ENCODE measurements at regions not wholly inside any gene's neighbourhood (a gene's known extent, or its start where the extent isn't known, plus 50 kb on each side); places are given as distances from the start of the nearest gene placed in this dataset.

GRCh38 chr7:10648289-10648688 is 325.4 kb upstream of the PHF14 start:
- H3K27me3 ChIP-seq (ENCODE audit: insufficient read depth, low read length), result no peaks in the 10 kb centered on the region
- H3K4me1 ChIP-seq (ENCODE audit: control insufficient read depth in 1 of 2, insufficient read depth in 2 of 2, low read length in 2 of 2), result no peaks in the 10 kb centered on the region
- H3K9me2 ChIP-seq (ENCODE audit: insufficient read depth), result no peaks in the 10 kb centered on the region
- intact Hi-C loops (cut with micrococcal nuclease), result no loop called here
- no peak overlapping the region for H3K4me2 ChIP-seq (ENCODE audit: low read length)
- H4K20me1 ChIP-seq (ENCODE audit: insufficient read depth), result no peaks in the 10 kb centered on the region
- no peak overlapping the region for H3K27ac ChIP-seq (ENCODE audit: low read depth, low read length)
- H3K4me3 ChIP-seq (replicated peaks in 1 of 2; ENCODE audit: low read depth in 1 of 2, low read length in 2 of 2), result no peak overlapping the region
- no peak overlapping the region for H3K9ac ChIP-seq (ENCODE audit: low read length)
- TF ChIP-seq ELF1 (IDR thresholded peaks at IDR 0.05; ENCODE audit: borderline replicate concordance, low read depth) (no peak), ZBTB33 (IDR thresholded peaks at IDR 0.05; ENCODE audit: extremely low read depth, insufficient replicate concordance, low read length) (no peak), ZFX (IDR thresholded peaks at IDR 0.05) (no peak), FOSL1 (IDR thresholded peaks at IDR 0.05; ENCODE audit: low read depth) (no peak), YY1 (IDR thresholded peaks at IDR 0.05; ENCODE audit: extremely low read depth, insufficient replicate concordance, low read depth, low read length) (no peak), POLR2A (IDR thresholded peaks at IDR 0.05; ENCODE audit: borderline replicate concordance, extremely low read depth, insufficient read depth, insufficient read length) (no peak), RAD21 (IDR thresholded peaks at IDR 0.05; ENCODE audit: low read depth) (no peak), SIN3A (IDR thresholded peaks at IDR 0.05; ENCODE audit: low read depth) (no peak), EZH2 (IDR thresholded peaks at IDR 0.05) (no peak), MAX (IDR thresholded peaks at IDR 0.05) (no peak), EGR1 (IDR thresholded peaks at IDR 0.05; ENCODE audit: low read depth) (no peak), ZNF274 (IDR thresholded peaks at IDR 0.05; ENCODE audit: low read depth, low read length) (no peak), JUND (IDR thresholded peaks at IDR 0.05) (no peak), SRF (IDR thresholded peaks at IDR 0.05; ENCODE audit: low read depth) (no peak), REST (IDR thresholded peaks at IDR 0.05; ENCODE audit: low read depth) (no peak), CTCF (IDR thresholded peaks at IDR 0.05 in 2 of 3, conservative IDR thresholded peaks at IDR 0.05 in 1 of 3; ENCODE audit: borderline replicate concordance in 1 of 3, insufficient read depth in 1 of 3, low read depth in 2 of 3, low read length in 2 of 3) (no peak), ATF3 (IDR thresholded peaks at IDR 0.05) (no peak)
- ChIA-PET POLR2A (no interaction called here), RAD21 (ENCODE audit: low non-redundant PET in 1 of 2, low total read pairs in 2 of 2, uncharacterized antibody in 2 of 2, unreplicated experiment in 2 of 2) (no interaction called here), CTCF (no interaction called here)
- H2AFZ ChIP-seq (ENCODE audit: low read depth, low read length, poor library complexity, severe bottlenecking), result no peak overlapping the region
- H3K79me2 ChIP-seq (ENCODE audit: insufficient read depth, low read length), result no peaks in the 10 kb centered on the region
- no peaks in the 10 kb centered on the region for H3K36me3 ChIP-seq (ENCODE audit: control insufficient read depth in 1 of 2, insufficient read depth in 2 of 2, low read length in 2 of 2)
- no peak for DNase-seq (ENCODE audit: low read depth, low spot score)
- no peaks in the 10 kb centered on the region for H3K9me3 ChIP-seq (ENCODE audit: control insufficient read depth in 1 of 2, insufficient read depth in 1 of 2, low read depth in 1 of 2, low read length in 2 of 2)
- BruUV-seq (replicated peaks), result no TSS peak
- no peak for ATAC-seq
